G401 (cell line): ENCODE measurements at regions not wholly inside any gene's neighbourhood (a gene's known extent, or its start where the extent isn't known, plus 50 kb on each side); places are given as distances from the start of the nearest gene placed in this dataset.
"Not testable (repeated sequence)": the region's sequence is repeated elsewhere in the genome, so short reads cannot be mapped to it uniquely, and the experiment has no call there.

Experiments
- DNase-seq: peaks from one replicate; pipeline ENCODE4 v3.0.0-alpha.2; 2015; ENCODE audit warnings: low spot score
- in situ Hi-C: cut with HindIII; loops from 2 replicates; pipeline ENCODE4 v1.10.0; 2016; ENCODE audit warnings: low sequenced_read_pairs, mixed read lengths

DNA sequence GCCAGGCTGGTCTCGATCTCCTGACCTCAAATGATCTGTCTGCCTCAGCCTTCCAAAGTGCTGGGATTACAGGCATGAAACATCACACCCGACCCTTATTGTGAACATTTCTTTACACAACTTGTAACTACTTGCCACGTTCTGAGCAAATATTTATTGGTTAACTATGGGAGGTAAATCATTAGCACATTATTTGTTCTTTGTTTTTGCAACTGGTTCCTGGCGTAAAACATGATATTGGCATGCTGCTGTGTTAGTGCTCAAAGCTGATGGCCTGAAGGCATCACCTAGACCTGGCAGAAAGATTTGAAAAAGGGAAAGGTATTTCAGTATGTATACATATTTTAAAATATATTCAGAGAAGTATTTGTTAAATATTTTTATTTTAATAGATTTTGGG lies 438.3 kb upstream of the PRKX start:
- DNase-seq = no peak
- in situ Hi-C loops = no loop called here

DNA sequence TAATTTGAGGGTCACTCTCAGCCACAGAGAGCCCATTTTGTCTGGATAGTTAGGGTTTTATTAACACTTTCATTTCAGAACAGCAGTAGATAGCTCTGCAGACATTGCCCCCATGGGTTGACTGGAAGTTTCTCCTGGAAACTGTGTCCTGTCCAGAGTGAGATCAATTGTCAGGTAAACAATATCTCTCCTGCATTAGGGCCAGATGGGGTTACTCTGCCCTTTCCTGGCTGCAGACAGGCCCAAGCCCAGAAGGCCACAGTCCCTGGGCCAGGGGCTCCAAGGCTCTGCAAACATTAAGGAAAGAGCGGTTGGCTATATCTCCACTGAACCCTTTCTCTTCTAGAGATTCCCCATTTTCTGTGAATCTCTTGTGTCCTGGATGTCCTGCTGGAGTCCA lies 436.8 kb upstream of the PRKX start:
- DNase-seq = no peak
- in situ Hi-C loops = no loop called here

DNA sequence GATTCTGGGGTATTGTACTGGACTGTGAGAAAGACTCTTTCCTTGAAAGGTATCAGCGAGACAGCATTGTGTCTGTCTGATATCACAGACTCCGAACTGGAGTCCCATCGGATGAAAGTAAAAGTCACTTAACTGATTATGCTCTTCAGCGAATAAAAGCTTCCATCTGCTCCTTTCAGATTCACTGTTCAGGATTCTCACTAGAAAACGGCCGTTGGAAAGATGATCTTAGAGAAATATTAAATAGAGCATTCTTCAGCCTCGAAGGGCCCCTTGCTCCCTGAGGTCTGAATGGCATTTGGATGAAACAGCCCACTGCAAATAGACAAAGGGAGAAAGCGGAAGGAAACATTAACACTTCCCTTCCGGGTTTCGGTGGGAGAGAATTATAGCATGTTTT lies 416.2 kb upstream of the PRKX start:
- in situ Hi-C loops = no loop called here
- no peak for DNase-seq

DNA sequence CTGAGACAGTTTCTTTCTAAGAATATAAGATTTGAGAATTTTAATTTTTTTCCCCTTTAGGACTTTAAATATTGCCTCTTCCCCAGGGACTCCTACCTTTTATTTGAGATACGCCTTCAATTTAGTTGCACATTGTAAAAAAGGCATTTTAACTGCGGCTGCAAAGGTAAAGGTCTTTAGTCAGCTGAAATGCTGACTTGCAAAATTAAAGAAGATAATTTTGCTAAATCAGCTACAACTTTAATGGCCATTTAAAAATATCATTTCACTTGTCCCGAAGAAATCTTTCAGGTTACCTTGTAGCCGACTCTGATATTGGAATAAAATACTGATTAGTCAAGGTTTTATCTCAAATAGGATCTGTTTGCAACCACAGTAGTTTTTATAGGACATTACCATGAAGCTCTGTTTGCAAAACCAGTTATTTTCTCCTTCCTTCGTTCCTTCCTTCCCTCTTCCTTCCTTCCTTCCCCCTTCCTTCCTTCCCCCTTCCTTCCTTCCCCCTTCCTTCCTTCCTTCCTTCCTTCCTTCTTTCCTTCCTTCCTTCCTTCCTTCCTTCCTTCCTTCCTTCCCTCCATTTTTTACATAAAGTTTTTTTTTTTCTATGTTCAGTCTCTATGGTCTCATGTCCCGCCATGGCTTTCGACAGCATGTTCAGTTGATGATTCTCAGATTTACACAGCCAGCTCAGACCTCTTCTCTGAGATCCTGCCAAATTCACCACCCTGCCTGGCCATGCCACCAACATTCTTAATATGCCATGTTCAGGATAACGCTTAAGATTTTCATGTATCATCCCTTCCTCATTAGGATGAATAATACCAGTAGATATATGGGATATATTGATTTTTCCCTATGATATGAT lies 405.4 kb upstream of the PRKX start:
- in situ Hi-C loops = no loop called here
- no peak for DNase-seq

DNA sequence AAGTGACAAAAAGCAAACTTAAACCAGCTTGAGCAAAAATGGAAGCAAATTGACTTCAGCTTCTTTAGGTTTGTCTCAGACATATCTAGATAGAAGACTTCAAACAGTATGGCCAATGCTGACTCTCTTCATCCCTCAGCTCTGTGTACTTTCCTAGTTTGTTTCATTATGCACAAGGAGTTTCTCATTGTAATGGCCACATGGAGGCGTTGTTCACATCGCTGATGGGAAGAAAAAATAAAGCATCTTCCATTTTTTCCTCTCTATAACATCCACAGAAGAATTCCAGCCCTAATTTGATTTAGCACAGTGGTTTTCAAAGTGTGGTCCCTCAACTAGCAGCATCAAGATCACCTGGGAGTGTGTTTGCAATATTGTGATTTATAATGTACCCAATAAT lies 397.5 kb upstream of the PRKX start:
- in situ Hi-C loops = no loop called here
- DNase-seq = no peak

DNA sequence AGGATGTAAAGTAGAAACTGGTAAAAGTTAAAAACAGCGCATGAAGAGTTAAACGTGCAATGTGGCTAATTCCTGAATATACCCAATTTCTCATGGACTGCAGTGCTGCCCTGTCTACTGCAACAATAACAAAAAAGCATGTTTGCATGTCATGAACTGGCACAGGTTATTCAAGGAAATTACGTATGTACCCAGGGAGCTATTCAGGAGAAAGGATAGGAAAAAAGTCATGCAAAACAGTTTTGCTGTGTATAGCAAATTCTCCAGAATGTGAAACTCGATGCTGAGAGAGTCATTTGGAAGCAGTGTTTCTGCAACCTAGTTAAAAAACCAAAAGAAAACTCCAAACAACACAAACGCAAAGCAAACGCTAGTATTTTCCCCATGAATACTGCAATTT lies 381.5 kb upstream of the PRKX start:
- in situ Hi-C loops = no loop called here
- DNase-seq = no peak

DNA sequence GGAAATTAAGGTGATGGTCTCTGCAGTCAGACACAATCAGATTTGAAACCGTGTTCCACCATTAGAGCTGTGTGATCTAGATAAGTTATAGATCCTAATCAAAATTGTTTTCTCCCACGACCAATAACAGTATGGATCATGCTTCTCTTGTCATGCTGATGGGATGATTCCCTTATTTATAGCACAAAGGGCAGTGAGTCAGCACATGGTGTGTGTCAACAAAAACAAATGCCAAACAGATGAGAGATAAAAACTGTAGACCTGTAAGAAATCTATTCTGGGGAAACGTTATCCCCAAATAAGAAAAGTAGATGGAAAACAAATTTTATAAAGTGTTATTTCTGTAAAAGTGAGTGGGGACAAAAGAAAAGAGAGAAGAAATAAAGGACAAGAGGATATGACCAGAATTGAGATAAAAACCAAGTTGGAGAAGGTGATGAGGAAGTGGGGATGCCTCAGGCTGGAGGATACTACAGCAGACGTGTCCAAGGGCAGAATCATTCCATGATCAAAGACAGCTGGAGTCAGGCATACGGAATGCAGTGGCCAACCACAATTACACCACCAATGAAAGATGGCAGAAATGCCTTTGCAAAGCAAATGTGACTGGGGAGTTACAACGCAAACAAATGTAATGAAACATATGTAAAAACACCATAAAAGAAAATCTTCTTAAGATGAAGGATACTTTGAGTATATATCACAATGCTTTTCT lies 377.8 kb upstream of the PRKX start:
- DNase-seq = no peak
- in situ Hi-C loops = no loop called here

DNA sequence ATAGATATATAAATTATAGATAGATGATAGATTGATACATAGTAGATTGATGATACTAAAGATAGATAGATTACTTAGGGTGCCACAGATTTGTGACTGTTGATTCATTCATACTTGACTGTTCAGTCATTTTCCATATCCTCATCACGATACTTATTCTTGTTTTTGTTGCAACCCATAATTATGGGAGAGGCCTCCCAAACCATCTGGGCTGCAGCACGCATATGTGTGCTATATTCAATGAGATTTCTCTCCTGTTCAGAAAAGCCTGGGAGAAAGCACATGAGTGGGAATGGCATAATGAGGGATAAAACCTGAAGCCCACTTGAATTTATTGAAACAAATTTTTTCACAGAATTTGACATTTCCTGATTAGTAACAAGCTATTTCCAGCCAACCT lies 346.4 kb upstream of the PRKX start:
- in situ Hi-C loops = no loop called here
- no peak for DNase-seq

DNA sequence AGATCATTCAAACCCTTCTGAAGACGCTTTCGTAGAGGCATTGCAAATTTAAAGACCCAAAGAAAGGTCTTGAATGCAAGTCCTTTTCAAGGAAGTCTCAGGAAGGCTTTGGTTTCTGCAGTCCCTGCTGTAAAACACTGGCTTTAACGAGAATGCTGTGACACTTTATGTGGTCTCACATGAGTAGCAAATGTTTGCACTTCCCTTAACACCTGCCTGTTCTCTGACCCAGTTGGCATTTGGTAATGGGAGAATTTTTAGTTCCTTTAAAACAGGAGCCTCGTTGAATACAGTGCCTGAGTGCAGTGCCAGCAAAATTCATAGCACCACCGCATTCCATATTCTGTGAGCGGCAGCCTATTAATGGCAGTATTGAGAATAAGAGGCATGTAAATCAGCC lies 330.5 kb upstream of the PRKX start:
- in situ Hi-C loops = no loop called here
- no peak for DNase-seq

DNA sequence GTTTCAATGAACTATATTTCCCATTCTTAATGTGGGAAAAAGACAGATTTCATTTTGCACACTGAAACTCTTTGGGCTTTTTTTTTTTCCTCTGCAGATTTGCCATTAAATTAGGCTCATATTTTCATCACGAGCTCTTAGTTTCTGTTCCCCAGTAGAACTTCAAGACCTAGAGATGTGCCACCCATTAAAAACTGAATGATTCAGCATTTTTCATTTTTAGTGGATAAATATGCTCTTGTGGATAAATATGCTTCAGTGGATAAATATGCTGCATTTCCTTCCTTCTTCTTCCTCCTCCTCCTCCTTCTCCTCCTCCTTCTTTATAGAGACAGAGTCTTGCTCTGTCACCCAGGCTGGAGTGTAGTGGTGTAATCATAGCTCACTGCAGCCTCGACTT lies 322.4 kb upstream of the PRKX start:
- in situ Hi-C loops = no loop called here
- DNase-seq = no peak

DNA sequence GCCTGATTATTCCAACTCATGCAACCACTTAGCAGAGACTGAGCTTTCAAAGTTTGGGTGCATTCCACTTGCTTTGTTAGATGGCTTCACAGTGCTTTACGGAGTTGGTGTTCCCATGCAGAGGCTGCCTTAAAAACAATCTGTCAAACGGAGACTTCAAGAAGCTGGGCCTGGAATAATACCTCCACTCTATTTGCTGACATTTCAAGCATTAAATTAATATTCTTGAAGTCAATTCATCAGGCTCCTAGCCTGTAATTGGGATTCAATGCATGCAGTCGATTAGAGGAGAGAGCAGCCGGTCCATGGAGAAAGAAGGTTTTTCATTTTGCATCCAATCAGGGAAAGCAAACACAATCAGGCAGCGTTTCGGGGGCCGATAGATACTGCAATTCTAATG lies 314.7 kb upstream of the PRKX start:
- DNase-seq = no peak
- in situ Hi-C loops = no loop called here

DNA sequence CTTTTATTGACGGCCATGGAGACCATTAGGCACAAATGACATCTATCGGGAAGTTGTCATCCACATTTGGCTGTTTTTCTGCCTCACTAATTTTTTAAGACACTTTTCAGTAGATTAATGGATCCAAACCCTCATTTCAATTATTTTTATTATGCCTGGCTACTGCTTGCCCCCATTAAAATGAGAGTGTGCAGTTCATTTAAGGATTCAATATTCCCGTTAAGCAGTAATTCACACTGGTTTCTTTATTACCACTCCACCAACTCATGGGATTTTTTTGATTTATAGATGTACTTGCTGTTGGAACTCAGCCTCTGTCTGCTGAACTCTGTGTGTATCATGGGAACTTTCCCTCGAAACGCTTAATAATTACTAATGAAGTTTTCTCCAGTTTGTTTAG lies 291.8 kb upstream of the PRKX start:
- DNase-seq = no peak
- in situ Hi-C loops = no loop called here

DNA sequence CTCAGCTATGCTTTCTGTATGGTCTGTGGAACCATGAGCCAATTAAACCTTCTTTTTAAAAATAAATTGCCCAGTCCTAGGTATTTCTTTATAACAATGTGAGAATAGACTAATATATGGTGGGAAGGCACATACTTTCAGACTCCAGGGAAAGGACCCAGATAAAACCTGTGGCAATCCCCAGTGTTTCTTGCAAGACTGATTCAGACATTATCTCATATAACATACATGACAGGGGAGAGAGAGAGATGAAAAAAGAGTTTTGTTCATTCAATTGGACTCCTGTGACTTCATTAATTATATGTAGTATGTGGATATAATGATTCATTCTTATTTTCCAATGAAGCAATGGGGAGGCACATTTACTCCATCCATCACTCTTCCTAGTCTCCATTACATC lies 291.4 kb upstream of the PRKX start:
- in situ Hi-C loops = no loop called here
- DNase-seq = no peak

DNA sequence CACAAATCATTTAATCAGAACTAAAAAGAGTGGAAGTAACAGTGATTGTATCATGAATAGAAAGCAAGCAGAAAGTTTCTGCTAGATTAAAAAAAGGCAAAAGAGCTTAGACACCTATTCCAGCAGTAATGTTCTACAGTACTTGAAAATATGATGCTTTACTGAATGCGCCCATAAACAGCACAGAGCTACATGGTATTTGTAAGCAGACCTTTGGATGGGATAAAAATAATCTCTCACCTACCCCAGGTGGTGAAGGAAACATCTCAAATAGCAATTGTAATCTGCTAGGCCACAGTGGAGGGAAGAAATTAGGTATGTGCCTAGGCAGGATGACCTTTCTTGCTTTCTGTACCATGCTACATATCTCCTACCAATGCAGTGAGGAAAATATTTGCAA lies 280.9 kb upstream of the PRKX start:
- no peak for DNase-seq
- in situ Hi-C loops = no loop called here

DNA sequence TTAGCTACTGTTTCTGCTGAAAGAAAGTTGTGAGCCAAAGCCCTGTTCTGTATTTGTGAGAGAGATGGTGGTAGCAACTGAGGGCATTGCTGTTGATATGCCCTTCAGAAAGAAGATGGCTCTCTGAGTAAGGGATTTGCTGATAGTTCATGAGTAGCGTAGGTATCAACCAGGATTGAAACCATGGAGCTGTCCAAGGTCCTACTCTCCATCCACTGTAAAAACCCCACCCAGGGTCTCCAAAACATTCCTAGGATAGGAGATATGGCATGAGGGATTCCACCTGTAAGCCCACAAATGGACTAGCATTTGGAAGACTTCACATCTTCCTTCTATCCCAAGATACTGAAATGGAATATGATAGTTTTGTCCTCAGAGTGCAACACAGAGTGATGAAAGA lies 277.1 kb upstream of the PRKX start:
- in situ Hi-C loops = no loop called here

DNA sequence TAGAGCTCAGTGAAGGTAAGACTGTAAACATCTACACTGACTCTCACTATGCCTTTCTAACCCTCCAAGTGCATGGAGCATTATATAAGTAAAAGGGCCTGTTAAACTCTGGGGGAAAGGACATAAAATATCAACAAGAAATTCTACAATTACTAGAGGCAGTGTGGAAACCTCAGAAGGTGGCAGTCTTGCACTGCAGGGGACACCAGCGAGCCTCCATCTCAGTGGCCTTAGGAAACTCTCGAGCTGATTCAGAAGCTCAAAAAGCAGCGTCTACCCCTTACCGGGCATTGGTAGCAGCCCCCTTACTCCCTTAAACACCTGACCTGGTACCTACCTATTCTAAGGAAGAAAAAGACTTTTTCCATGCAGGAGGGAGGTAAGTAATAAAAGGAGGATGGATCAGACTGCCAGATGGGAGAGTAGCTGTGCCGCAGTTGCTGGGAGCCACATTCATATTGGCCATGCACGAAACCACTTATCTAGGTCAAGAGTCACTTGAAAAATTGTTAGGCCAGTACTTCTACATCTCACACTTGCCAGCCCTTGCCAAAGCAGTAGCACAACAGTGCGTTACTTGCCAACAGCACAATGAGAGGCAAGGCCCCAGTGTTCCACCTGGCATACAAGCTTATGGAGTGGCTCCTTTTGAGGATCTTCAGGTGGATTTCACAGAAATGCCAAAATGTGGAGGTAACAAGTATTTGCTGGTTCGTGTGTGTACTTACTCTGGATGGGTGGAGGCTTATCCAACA lies 258.8 kb upstream of the PRKX start:
- DNase-seq, in situ Hi-C loops: not testable (repeated sequence)

More for the DNA sequence above, 277.1 kb upstream of the PRKX start:
- no peak for DNase-seq

DNA sequence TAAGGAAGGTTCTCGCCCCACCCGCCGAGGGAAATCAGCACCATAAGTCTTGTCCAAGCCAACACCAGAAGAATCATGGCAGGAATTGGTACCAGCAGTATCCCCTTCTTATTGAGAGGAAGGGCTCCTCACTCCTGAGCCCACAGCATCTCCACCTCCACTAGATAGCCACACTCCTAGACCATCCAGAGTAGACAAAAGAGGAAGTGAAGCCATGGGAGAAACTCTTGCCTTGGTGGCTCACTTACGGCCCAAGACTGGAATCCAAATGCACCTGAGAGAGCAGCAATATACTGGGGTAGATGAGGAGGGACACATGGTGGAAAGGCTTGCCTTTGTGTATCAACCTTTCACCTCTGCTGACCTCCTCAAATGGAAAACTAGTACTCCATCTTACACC lies 255.3 kb upstream of the PRKX start:
- in situ Hi-C loops = no loop called here
- no peak for DNase-seq

DNA sequence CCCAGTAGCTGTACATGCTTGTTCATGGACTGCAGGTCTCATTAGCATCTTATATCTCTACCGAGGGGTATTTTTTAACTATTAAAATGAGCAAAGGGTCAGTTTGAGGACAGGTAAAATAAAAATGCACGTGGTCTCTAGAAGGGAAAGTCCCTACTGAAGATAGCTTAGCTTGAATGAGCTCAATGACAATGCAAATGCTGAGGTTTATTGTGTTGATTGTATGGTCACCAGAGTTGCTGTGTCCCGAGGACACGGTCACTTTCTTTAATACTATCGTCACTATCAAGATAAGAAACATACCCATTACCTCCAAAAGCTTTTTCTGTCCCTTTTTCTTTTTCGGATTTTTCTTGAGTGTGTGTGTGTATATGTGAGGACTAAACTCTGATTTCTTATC lies 250.5 kb upstream of the PRKX start:
- in situ Hi-C loops = no loop called here
- DNase-seq = no peak

DNA sequence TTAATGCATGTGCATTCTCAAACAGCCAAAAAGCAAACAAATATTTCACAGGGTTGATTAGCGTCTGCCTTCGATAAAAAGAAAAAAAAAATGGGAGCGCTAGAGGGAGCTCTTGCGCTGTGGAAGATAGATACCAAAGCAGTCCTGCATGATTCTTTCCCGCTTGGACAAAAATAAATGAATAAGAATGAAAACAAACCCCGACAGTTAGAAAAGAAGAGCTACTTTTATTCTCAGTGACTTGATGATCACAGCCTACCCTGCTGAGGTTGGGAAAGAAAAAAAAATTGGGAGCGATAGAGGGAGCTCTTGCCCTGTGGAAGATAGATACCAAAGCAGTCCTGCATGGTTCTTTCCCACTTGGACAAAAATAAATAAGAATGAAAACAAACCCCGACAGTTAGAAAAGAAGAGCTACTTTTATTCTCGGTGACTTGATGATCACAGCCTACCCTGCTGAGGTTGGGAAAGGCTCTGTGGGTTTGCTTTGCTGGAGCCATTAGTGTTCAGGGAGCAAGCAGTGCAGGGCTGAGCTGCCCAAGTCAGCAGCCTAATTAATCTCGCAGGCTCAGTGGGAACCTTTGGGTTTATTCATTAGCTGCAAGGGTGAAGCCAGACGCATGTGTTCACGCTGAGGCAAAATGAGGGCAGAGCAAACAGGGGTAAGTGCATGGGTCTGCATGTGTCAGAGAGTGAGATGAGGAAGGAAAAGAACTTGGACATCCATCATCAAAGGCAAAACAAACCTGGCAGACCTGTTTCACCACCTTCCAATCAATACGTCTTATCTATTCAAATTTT lies 249.3 kb upstream of the PRKX start:
- in situ Hi-C loops = no loop called here
- peak; percentile 25 for DNase-seq
